GM12872 (cell line): ENCODE measurements at regions not wholly inside any gene's neighbourhood (a gene's known extent, or its start where the extent isn't known, plus 50 kb on each side); places are given as distances from the start of the nearest gene placed in this dataset.

Experiments
- TF ChIP-seq, protein P1 (sequence below): IDR thresholded peaks from 3 replicates; pipeline ENCODE4 v1.5.1; 2011; ENCODE audit warnings: low read depth, mild to moderate bottlenecking, low read length, moderate library complexity; ENCODE audit not compliant: insufficient read depth

DNA sequence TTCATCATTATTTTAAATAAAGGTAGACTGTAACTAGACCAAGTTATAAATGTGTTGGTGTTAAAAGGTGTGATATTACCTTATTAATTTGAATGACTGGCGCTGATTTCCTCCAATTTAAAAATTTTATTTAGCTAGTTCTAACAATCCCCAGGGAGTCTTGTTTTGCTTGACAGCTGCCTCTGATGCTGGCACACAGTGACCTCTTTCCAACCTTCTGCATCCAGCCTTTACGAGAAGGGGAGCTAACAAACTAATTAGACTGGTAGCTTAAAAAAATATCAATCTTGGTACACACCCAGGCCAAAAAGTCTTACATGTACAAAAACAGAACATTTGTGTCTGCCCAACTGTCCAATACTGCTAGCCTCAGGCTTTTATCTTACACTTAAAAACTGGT is 51.8 kb upstream of the ENPEP start:
- TF ChIP-seq, protein P1, sequence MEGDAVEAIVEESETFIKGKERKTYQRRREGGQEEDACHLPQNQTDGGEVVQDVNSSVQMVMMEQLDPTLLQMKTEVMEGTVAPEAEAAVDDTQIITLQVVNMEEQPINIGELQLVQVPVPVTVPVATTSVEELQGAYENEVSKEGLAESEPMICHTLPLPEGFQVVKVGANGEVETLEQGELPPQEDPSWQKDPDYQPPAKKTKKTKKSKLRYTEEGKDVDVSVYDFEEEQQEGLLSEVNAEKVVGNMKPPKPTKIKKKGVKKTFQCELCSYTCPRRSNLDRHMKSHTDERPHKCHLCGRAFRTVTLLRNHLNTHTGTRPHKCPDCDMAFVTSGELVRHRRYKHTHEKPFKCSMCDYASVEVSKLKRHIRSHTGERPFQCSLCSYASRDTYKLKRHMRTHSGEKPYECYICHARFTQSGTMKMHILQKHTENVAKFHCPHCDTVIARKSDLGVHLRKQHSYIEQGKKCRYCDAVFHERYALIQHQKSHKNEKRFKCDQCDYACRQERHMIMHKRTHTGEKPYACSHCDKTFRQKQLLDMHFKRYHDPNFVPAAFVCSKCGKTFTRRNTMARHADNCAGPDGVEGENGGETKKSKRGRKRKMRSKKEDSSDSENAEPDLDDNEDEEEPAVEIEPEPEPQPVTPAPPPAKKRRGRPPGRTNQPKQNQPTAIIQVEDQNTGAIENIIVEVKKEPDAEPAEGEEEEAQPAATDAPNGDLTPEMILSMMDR: no peak

DNA sequence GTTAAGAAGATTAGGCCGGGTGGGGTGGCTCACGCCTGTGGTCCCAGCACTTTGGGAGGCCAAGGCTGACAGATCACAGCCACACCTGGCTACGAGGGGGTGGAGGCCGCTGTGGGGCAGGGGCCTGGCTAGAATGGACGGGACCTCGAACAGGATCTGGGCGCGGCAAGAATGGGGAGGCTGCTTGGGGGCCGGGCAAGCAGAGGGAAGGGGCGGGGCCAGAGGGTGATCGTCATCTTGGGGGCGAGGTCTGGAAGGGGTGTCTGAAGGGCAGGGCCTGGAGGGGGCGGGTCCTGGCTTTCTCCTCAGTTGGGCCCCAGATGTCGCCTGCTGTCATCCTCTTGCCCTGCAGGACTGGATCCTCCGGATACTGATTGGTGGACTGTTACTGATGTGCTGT is 57.3 kb upstream of the ENPEP start:
- TF ChIP-seq, protein P1: no peak

DNA sequence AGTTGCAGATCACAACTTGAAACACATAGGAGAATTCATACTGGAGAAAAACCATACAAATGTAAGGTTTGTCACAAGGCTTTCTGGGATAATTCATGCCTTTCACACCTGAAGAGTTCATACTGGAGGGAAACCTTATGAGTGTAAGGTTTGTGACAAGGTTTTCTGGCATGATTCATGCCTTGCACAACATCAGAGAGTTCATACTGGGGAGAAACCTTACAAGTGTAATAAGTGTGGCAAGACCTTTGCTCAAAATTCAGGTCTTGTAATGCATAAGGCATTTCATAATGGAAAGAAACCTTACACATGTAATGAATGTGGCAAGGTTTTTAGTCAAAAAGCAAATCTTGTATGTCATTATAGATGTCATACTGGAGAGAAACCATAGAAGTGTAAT is 58.8 kb upstream of the ENPEP start:
- TF ChIP-seq, protein P1: no peak

- TF ChIP-seq, protein P1: no peak
Observed at GRCh38 chr4:110415478-110415877, 60.5 kb upstream of the ENPEP start.

DNA sequence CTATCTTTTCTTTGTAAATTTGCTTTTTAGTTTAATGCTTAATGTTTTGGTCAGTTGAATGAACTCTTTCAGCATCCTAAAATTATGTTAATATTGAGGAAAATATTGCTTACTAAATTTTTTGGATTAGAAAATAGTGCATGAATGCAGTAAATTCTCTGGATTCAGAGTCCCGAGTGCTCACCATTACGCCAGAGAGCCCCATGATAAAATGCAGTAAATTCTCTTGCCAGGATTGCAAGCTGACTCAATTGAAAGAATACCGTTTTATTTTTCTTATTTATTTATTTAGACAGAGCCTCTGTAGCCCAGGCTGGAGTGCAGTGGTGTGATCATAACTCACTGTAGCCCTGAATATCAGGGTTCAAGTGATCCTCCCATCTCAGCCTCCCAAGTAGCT is 60.9 kb upstream of the ENPEP start:
- TF ChIP-seq, protein P1: no peak

DNA sequence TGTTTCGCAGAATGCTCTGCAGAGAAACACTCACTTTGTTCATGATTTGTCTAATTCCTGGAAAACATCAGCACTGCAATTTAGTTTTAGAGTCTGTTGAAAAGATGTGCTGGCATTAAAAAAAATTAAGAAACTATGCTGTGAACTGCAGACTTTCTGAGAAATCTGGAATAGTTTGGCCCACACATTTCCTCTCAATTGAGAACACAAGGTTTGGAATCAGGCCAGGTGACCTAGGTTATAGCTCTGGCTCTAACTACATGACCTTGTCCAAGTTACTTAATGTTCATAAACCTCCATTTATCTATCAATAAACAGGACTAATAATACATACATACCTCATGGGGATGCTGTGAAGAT is 61.4 kb upstream of the ENPEP start:
- TF ChIP-seq, protein P1: no peak

DNA sequence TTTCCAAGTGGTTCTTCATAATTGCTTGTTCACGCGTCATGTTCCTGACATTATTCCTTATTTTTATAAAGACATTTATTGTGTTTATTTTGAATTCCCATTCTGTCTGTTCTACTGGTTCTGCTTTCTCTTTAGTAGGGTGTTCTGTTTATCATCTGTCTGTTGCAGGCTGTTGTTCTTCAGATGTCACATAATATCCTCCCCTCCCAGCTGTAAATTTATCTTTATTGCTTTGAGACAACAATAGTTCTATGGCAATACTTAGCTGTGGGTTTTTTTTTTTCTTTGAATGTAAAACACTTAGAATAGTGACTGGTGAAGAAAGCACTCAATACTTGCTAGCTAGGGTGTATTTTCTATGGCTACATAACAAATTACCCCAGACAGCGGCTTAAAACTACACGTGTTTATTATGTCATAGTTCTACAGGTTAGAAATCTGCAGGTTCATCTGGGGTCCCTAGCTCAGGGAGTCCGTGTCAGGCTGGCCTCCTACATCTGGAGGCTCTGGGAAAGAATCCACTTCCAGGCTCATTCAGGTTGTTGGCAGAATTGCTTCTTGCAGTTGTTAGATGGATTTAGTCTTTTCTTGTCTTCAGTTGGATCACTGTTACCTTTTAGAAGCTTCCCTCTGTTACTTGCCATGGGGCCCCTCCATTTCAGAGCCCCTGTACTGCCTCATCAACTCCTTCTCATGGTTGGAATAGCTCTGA is 63.4 kb upstream of the ENPEP start:
- TF ChIP-seq, protein P1: no peak
